Lung (tissue), 11 donors: ENCODE measurements at regions not wholly inside any gene's neighbourhood (a gene's known extent, or its start where the extent isn't known, plus 50 kb on each side); places are given as distances from the start of the nearest gene placed in this dataset.

Source experiments
- ATAC-seq: fragments of 200-7000 bp; cut with Tn5 transposase; one replicate; pipeline ENCODE4 v1.9.1; 2020; ENCODE audit warnings: moderate number of reproducible peaks; ENCODE audit not compliant: insufficient read depth, low FRiP score
- DNase-seq, 3 donors: peaks; one replicate each; pipeline ENCODE4 v3.0.0-alpha.2; 2013 to 2017
- H3K27ac ChIP-seq, 2 donors: one replicate each; pipeline ENCODE4 v1.5.1; 2013; ENCODE audit warnings: mild to moderate bottlenecking in 2 of 2, moderate library complexity in 2 of 2, control low read depth in 1 of 2, inconsistent platforms in 1 of 2, low read depth in 1 of 2, low read length in 1 of 2
- H3K27me3 ChIP-seq, 3 donors: one replicate each; pipeline ENCODE4 v1.5.1; 2013; ENCODE audit warnings: low read length in 2 of 3; ENCODE audit not compliant: control insufficient read depth in 3 of 3, insufficient read depth in 3 of 3
- H3K36me3 ChIP-seq, 4 donors: one replicate each; pipeline ENCODE4 v1.5.1; 2013; ENCODE audit warnings: low read length in 4 of 4, mild to moderate bottlenecking in 1 of 4, moderate library complexity in 1 of 4; ENCODE audit not compliant: control insufficient read depth in 4 of 4, insufficient read depth in 4 of 4
- H3K4me1 ChIP-seq, 5 donors: one replicate each; pipeline ENCODE4 v1.5.1; 2013; ENCODE audit warnings: low read length in 5 of 5, mild to moderate bottlenecking in 2 of 5, moderate library complexity in 1 of 5; ENCODE audit not compliant: control insufficient read depth in 5 of 5, insufficient read depth in 5 of 5
- H3K4me3 ChIP-seq: one replicate; pipeline ENCODE4 v1.5.1; 2013; ENCODE audit warnings: mild to moderate bottlenecking, control low read depth, moderate library complexity
- H3K9ac ChIP-seq, 2 donors: one replicate each; pipeline ENCODE4 v1.5.1; 2013; ENCODE audit warnings: low read length in 2 of 2, control low read depth in 1 of 2; ENCODE audit not compliant: insufficient read depth in 1 of 2
- H3K9me3 ChIP-seq, 4 donors: one replicate each; pipeline ENCODE4 v1.5.1; 2013; ENCODE audit warnings: low read length in 3 of 4, mild to moderate bottlenecking in 1 of 4, moderate library complexity in 1 of 4; ENCODE audit not compliant: control insufficient read depth in 4 of 4, insufficient read depth in 3 of 4
- WGBS, 2 donors: extraction: QIAGEN DNeasy Blood & Tissue Kit; methylation state at CpG; one replicate each; pipeline ENCODE4 v1.1.7; 2013; 5-methylcytosine and 5-hydroxymethylcytosine counted together
- TF ChIP-seq, protein P1 (sequence below): IDR thresholded peaks from 2 replicates; pipeline ENCODE4 v1.5.1; 2012; ENCODE audit warnings: mild to moderate bottlenecking; ENCODE audit errors: control extremely low read depth, extremely low read depth
- donor health status: control.
- donor health status: control.
- donor health status: Bipolar disorder and iron deficiency.
- donor health status: healthy.
- donor health status: DM: yes; HTN: yes; CAD: no.

DNA sequence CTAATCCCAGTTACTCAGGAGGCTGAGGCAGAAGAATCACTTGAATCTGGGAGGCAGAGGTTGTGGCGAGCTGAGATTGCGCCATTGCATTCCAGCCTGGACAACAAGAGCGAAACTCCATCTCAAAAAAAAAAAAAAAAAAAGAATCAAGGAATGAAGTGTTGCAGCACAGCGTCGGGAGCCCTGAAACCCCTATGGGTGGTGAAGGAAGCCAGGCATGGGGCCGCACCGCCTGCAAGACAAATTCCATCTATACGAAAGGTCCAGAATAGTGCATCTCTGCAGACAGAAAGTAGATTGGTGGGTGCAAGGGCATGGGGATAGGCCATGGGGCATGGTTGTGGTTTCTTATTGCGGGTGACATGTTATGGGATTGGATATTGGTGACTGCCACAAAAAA, 98.6 kb upstream of the PRR20G start:
- H3K4me1 ChIP-seq, result peaks cover 0 to 1% (median 0%) of the 10 kb centered on the region in 5 donors
- H3K9ac ChIP-seq, result no peak overlapping the region
- H3K27me3 ChIP-seq, result peaks cover 0 to 3% (median 0%) of the 10 kb centered on the region in 3 donors
- WGBS, 2 donors, result 74 to 84% methylated on average over 8 to 9 of the region's 9 CpGs
- no peak overlapping the region for H3K4me3 ChIP-seq
- no peak overlapping the region for H3K27ac ChIP-seq
- TF ChIP-seq, protein P1, sequence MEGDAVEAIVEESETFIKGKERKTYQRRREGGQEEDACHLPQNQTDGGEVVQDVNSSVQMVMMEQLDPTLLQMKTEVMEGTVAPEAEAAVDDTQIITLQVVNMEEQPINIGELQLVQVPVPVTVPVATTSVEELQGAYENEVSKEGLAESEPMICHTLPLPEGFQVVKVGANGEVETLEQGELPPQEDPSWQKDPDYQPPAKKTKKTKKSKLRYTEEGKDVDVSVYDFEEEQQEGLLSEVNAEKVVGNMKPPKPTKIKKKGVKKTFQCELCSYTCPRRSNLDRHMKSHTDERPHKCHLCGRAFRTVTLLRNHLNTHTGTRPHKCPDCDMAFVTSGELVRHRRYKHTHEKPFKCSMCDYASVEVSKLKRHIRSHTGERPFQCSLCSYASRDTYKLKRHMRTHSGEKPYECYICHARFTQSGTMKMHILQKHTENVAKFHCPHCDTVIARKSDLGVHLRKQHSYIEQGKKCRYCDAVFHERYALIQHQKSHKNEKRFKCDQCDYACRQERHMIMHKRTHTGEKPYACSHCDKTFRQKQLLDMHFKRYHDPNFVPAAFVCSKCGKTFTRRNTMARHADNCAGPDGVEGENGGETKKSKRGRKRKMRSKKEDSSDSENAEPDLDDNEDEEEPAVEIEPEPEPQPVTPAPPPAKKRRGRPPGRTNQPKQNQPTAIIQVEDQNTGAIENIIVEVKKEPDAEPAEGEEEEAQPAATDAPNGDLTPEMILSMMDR, result no peak
- H3K9me3 ChIP-seq, result peaks cover 0 to 6% (median 0%) of the 10 kb centered on the region in 4 donors
- H3K36me3 ChIP-seq, result no peaks in the 10 kb centered on the region
- no peak for DNase-seq
- no peak for ATAC-seq

DNA sequence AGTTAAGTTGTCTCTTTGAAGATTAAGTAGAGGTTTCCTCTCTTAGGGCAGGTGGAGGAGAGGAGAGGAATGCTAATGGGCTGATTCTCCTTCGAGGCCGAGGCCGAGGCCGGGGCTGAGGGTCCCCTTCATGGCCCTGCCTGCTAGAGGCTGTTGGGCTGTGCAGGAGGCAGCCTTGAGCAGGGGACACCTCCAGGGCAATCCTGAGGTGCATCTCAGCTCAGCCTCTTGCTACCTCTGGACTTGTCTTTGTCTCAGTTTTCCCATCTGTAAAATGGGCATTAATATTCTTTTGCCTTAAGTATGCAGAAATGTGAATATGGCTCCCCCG, 97.7 kb upstream of the PRR20G start:
- Histone ChIP-seq H3K27me3 (peaks cover 0 to 3% (median 0%) of the 10 kb centered on the region in 3 donors), H3K27ac (no peak overlapping the region), H3K4me3 (no peak overlapping the region), H3K9ac (no peak overlapping the region), H3K4me1 (peaks cover 0 to 1% (median 0%) of the 10 kb centered on the region in 5 donors), H3K36me3 (no peaks in the 10 kb centered on the region), H3K9me3 (peaks cover 0 to 9% (median 0%) of the 10 kb centered on the region in 4 donors)
- DNase-seq, result no peak
- TF ChIP-seq, protein P1, result no peak
- no peak for ATAC-seq
- WGBS, 2 donors, result 77 to 84% methylated on average over 5 of the region's 5 CpGs

DNA sequence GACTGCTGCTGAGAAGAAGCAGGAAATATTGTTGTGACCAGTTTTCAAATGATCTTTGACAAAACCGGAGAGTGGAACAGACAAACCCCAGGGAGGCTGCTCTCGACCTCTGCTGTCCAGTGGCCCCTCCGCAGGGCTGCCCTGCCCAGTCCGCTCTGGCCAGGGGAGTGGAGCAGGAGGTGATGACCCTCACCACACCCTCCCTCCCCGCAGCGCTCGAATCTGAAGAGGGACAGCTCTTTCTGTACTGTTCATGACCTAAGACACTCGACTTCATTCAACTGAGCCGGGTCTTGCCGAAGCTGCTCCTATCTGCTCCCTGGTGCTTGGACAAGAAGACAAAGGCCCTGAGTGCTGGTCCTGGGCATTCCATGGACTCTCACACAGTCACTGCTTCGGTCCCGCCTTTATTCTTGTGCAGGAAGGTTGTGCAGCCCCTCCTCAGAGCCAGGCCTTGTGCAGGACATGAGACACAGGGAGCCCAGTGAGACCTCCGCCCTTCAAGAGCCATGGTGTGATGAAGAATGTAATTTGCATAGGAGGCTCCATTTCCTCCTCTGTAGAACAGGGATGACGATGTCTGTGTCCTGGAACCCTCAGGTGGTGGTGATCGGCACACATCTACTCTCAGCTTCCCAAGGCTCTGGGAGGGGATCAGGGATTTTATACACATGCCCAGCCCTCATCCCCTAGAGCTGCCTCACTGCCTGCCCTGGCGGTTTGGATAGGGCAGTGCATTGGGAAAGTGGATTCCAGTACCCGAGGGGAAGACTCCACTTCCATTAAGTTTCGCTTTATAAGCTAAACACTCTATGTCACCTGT, 97.1 kb upstream of the PRR20G start:
- DNase-seq, result no peak

More for the DNA sequence above, 97.1 kb upstream of the PRR20G start:
- Histone ChIP-seq H3K9me3 (peaks cover 0 to 9% (median 0%) of the 10 kb centered on the region in 4 donors), H3K4me1 (peaks cover 0 to 1% (median 0%) of the 10 kb centered on the region in 5 donors), H3K36me3 (no peaks in the 10 kb centered on the region), H3K27me3 (peaks cover 0 to 3% (median 0%) of the 10 kb centered on the region in 3 donors), H3K27ac (no peak overlapping the region), H3K9ac (no peak overlapping the region), H3K4me3 (no peak overlapping the region)
- TF ChIP-seq, protein P1, result no peak
- ATAC-seq, result no peak
- WGBS, 2 donors, result 75 to 82% methylated on average over 18 of the region's 18 CpGs
